Spleen (tissue), 11 donors: ENCODE measurements at regions not wholly inside any gene's neighbourhood (a gene's known extent, or its start where the extent isn't known, plus 50 kb on each side); places are given as distances from the start of the nearest gene placed in this dataset.

Experiments
- DNase-seq: peaks from one replicate; pipeline ENCODE4 v3.0.0-alpha.2; 2020
- H3K27ac ChIP-seq, 8 donors: fragments of 200-600 bp; sonication (generic) in 7 of 8; 1 replicate in 4 of 8; 2 replicates in 4 of 8; pipeline versions ENCODE4 v1.5.0 to v1.8.0; 2016 to 2021; ENCODE audit warnings: inconsistent platforms in 4 of 8, mild to moderate bottlenecking in 4 of 8, moderate library complexity in 1 of 8
- H3K27me3 ChIP-seq, 7 donors: fragments of 200-600 bp; sonication (generic) in 6 of 7; replicated peaks in 1 of 7; 1 replicate in 4 of 7; 2 replicates in 3 of 7; pipeline versions ENCODE4 v1.5.0 to v1.8.0; 2016 to 2021; ENCODE audit warnings: inconsistent platforms in 3 of 7, mild to moderate bottlenecking in 1 of 7
- H3K36me3 ChIP-seq, 6 donors: fragments of 200-600 bp; sonication (generic) in 5 of 6; 1 replicate in 4 of 6; 2 replicates in 2 of 6; pipeline versions ENCODE4 v1.5.0 to v1.8.0; 2016 to 2021; ENCODE audit warnings: inconsistent platforms in 2 of 6
- H3K4me1 ChIP-seq, 6 donors: fragments of 200-600 bp; sonication (generic) in 5 of 6; 1 replicate in 3 of 6; 2 replicates in 3 of 6; pipeline versions ENCODE4 v1.5.0 to v1.8.0; 2016 to 2021; ENCODE audit warnings: inconsistent platforms in 3 of 6
- H3K4me3 ChIP-seq, 8 donors: fragments of 200-600 bp; sonication (generic) in 7 of 8; 1 replicate in 4 of 8; 2 replicates in 4 of 8; pipeline versions ENCODE4 v1.5.0 to v1.8.0; 2016 to 2021; ENCODE audit warnings: inconsistent platforms in 4 of 8, mild to moderate bottlenecking in 4 of 8, moderate library complexity in 2 of 8
- H3K9me3 ChIP-seq, 8 donors: fragments of 200-600 bp; sonication (generic) in 7 of 8; 1 replicate in 4 of 8; 2 replicates in 4 of 8; pipeline versions ENCODE4 v1.5.0 to v1.8.0; 2016 to 2021; ENCODE audit warnings: inconsistent platforms in 4 of 8
- POLR2A ChIP-seq, 3 donors: fragments of 450-650 bp; IDR thresholded peaks; one replicate each; pipeline ENCODE4 v1.5.1; 2017; ENCODE audit warnings: antibody characterized with exemption in 3 of 3, mild to moderate bottlenecking in 1 of 3
- POLR2AphosphoS5 ChIP-seq, 3 donors: sonication (generic); formaldehyde crosslinking; IDR thresholded peaks; one replicate each; pipeline ENCODE4 v1.5.1; 2017; ENCODE audit warnings: antibody characterized with exemption in 3 of 3
- WGBS, 5 donors: extraction: QIAGEN DNeasy Blood & Tissue Kit in 3 of 5; methylation state at CpG; one replicate each; pipeline versions ENCODE4 v1.1.5 to v1.1.7; 2013 to 2018; 5-methylcytosine and 5-hydroxymethylcytosine counted together
- intact Hi-C: fragments of 100-400 bp; cut with DNase I; formaldehyde crosslinking; loops from one replicate; pipeline ENCODE4 v1.15.0; 2023; ENCODE audit warnings: low total_unique reads
- TF ChIP-seq, protein P1 (sequence below), 11 experiments: fragments of 200-600 bp in 7 of 11; fragments of 450-650 bp in 4 of 11; sonication (generic) in 4 of 11; IDR thresholded peaks in 8 of 11; conservative IDR thresholded peaks in 3 of 11; 1 replicate in 7 of 11; 2 replicates in 4 of 11; pipeline versions ENCODE4 v1.4.0 to v1.8.0; 2016 to 2021; ENCODE audit warnings: antibody characterized with exemption in 11 of 11, inconsistent platforms in 4 of 11, mild to moderate bottlenecking in 1 of 11
- donor health status: healthy with polysubstance abuse.
- donor health status: DM: no; HTN: no; CAD: no; lungs with moderate emphysema.
- donor health status: DM: no; HTN: no; CAD: no.
- donor health status: Bipolar disorder and iron deficiency.
- donor health status: healthy.
- donor health status: DM: no; HTN: no; CAD: no.
- donor health status: DM: yes; HTN: yes; CAD: no.

DNA sequence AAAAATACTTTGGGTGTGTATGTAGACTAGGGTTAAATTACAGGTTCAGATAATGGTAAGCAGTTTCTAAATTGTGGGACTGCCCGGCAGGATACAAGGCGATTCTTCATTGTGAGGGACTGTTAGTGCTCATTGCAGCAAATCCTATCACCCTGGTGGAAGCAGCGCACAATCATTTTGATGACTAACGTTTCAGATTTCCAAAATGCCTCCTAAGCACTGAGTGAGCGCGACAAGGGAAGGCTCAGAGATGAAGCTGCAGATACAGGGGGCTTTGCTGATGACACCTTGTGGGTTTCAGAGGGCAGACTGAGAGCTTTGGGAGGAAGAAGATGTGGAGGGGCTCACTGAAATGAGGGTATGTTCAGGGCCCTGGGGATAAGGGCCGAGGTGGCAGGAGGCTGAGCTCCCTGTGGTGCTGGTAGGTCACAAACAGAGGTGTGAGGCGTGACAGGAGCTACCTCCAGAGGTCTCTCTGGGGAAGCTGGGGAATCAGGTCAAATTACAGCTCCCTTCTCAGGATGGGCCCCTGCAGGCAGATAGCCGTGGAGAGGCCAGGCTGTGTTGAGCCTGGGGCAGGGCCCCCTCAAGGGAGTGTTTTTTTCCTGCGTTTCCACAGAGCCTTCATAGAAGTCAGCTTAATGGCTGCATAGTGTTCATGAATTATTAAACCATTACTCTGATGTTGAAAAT, 84.5 kb upstream of the FYN start:
- intact Hi-C loops: no loop called here
- no peaks in the 10 kb centered on the region for H3K9me3 ChIP-seq
- H3K27me3 ChIP-seq: no peaks in the 10 kb centered on the region
- 78 to 85% (median 83%) methylated on average over 10 of the region's 10 CpGs for WGBS, 5 donors
- H3K4me1 ChIP-seq: peaks cover 0 to 17% (median 0%) of the 10 kb centered on the region in 6 donors
- H3K27ac ChIP-seq: no peak overlapping the region
- DNase-seq: no peak
- no peaks in the 10 kb centered on the region for H3K36me3 ChIP-seq
- TF ChIP-seq POLR2A (IDR thresholded peaks at IDR 0.05): no peak
- TF ChIP-seq, protein P1, sequence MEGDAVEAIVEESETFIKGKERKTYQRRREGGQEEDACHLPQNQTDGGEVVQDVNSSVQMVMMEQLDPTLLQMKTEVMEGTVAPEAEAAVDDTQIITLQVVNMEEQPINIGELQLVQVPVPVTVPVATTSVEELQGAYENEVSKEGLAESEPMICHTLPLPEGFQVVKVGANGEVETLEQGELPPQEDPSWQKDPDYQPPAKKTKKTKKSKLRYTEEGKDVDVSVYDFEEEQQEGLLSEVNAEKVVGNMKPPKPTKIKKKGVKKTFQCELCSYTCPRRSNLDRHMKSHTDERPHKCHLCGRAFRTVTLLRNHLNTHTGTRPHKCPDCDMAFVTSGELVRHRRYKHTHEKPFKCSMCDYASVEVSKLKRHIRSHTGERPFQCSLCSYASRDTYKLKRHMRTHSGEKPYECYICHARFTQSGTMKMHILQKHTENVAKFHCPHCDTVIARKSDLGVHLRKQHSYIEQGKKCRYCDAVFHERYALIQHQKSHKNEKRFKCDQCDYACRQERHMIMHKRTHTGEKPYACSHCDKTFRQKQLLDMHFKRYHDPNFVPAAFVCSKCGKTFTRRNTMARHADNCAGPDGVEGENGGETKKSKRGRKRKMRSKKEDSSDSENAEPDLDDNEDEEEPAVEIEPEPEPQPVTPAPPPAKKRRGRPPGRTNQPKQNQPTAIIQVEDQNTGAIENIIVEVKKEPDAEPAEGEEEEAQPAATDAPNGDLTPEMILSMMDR (IDR thresholded peaks at IDR 0.05 in 8 of 11, conservative IDR thresholded peaks at IDR 0.05 in 3 of 11): no peak
- no peak for TF ChIP-seq POLR2AphosphoS5 (IDR thresholded peaks at IDR 0.05)
- H3K4me3 ChIP-seq: no peak overlapping the region

DNA sequence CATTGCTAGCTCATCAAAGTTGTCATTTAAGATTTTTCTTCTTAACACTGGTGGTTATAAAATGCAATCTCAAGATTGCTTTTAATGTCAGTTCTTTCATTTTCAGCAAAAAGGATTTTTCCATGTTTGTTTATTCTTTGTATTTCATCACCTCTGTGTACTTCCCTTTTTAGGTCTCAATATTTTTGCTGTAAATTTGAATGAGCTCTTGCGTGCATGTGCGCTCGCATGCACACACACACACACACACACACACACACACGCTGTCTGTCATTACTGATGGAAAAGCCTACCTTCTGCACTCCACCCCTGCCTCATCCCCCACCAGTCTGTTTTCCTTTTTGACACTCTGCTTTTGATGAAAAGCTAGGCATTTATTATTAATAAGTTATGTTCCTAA, 85.3 kb upstream of the FYN start:
- H3K4me1 ChIP-seq: peaks cover 0 to 17% (median 0%) of the 10 kb centered on the region in 6 donors
- intact Hi-C loops: no loop called here
- H3K27ac ChIP-seq: no peak overlapping the region
- no peak overlapping the region for H3K4me3 ChIP-seq
- H3K27me3 ChIP-seq: no peaks in the 10 kb centered on the region
- no peaks in the 10 kb centered on the region for H3K36me3 ChIP-seq
- TF ChIP-seq POLR2A (IDR thresholded peaks at IDR 0.05) (no peak), POLR2AphosphoS5 (IDR thresholded peaks at IDR 0.05) (no peak)
- TF ChIP-seq, protein P1 (IDR thresholded peaks at IDR 0.05 in 8 of 11, conservative IDR thresholded peaks at IDR 0.05 in 3 of 11): no peak
- no peaks in the 10 kb centered on the region for H3K9me3 ChIP-seq
- no peak for DNase-seq
- WGBS, 5 donors: 42 to 67% (median 59%) methylated on average over 4 of the region's 4 CpGs

DNA sequence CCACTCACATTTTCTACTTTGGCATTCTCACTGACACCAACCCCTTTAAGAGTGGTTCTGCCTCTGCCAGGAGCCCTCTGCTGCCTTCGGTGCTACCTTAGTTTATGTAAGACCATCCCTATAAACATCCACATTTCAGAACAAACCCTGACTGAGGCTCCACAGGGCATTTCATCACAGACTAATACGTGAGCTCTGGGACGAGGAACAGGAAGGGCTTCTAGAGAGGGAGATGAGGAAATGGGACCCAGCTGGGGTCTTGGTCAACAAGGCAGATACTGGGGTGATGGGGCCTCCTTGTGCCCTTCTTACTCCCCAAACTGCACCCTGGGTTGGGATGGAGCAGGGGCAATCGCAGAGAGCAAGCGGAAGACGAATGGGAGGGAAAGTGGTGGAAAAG, 86.5 kb upstream of the FYN start:
- no peak overlapping the region for H3K4me3 ChIP-seq
- no peak for TF ChIP-seq POLR2AphosphoS5 (IDR thresholded peaks at IDR 0.05)
- TF ChIP-seq, protein P1 (IDR thresholded peaks at IDR 0.05 in 8 of 11, conservative IDR thresholded peaks at IDR 0.05 in 3 of 11): no peak
- TF ChIP-seq POLR2A (IDR thresholded peaks at IDR 0.05): no peak
- no peaks in the 10 kb centered on the region for H3K9me3 ChIP-seq
- WGBS, 5 donors: 70 to 88% (median 74%) methylated on average over 6 of the region's 6 CpGs
- intact Hi-C loops: no loop called here
- no peaks in the 10 kb centered on the region for H3K27me3 ChIP-seq
- H3K27ac ChIP-seq: no peak overlapping the region
- H3K4me1 ChIP-seq: peaks cover 0 to 17% (median 0%) of the 10 kb centered on the region in 6 donors
- H3K36me3 ChIP-seq: no peaks in the 10 kb centered on the region
- no peak for DNase-seq

DNA sequence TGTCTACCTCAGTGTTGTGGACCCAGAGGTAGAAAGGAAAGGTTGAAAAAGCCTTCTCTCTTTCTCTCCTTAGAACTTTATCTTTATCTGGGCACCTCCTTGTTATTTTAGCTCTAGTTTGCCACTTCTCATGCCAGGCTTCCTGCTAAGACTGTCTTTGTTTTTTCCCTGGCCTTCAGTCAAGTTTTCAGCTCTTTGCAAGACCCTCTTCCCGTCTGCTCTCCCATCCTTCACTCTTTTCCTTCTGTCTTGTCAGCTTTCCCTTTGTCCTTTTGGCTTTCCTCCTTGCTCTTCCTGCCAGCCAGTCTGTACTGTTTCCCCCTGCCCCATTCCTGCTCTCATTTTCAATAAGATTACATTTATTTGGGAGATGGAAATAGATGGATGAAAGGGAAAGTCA, 86.8 kb upstream of the CCN6 start:
- H3K4me1 ChIP-seq: peaks cover 0 to 8% (median 0%) of the 10 kb centered on the region in 6 donors
- no peak overlapping the region for H3K27ac ChIP-seq
- H3K36me3 ChIP-seq: no peaks in the 10 kb centered on the region
- no peaks in the 10 kb centered on the region for H3K9me3 ChIP-seq
- 68 to 82% (median 77%) methylated on average over 1 of the region's 1 CpG for WGBS, 5 donors
- TF ChIP-seq, protein P1 (IDR thresholded peaks at IDR 0.05 in 8 of 11, conservative IDR thresholded peaks at IDR 0.05 in 3 of 11): no peak
- TF ChIP-seq POLR2AphosphoS5 (IDR thresholded peaks at IDR 0.05) (no peak), POLR2A (IDR thresholded peaks at IDR 0.05) (no peak)
- H3K27me3 ChIP-seq: no peaks in the 10 kb centered on the region
- no peak overlapping the region for H3K4me3 ChIP-seq
- DNase-seq: no peak
- intact Hi-C loops: no loop called here
